OCI-LY3 (cell line): ENCODE measurements at regions not wholly inside any gene's neighbourhood (a gene's known extent, or its start where the extent isn't known, plus 50 kb on each side); places are given as distances from the start of the nearest gene placed in this dataset.

Experiments used
- EZH2phosphoT487 ChIP-seq: fragments of 200-600 bp; shearing (Covaris generic); IDR thresholded peaks from 2 replicates; pipeline ENCODE4 v1.6.1; 2018; ENCODE audit warnings: antibody characterized with exemption, mixed run types, low read depth
- TF ChIP-seq, protein P1 (sequence below): fragments of 200-600, 300-600 bp; sonication (generic); IDR thresholded peaks from 2 replicates; pipeline ENCODE4 v1.5.1; 2014; ENCODE audit warnings: antibody characterized with exemption, low read length, low read depth

DNA sequence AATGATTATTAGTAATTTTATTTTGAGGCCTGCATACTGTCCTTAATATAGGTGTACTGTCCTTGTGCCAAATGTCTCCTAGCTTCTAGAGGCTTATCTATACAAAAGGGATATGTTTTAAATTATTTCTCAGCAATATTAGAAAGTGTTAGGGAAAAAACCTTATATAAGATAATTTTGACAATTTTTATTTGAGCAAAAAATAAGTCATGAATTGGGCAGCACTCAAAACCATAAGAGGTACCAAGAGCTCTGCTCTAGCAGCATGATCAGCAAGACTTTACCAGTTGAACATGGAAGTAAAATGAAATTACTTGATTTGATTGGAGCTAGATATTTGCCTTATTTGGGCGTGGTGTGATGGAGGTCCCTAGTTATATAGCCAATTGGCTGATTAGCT is 157.1 kb downstream of the PTBP2 start:
- TF ChIP-seq, protein P1, sequence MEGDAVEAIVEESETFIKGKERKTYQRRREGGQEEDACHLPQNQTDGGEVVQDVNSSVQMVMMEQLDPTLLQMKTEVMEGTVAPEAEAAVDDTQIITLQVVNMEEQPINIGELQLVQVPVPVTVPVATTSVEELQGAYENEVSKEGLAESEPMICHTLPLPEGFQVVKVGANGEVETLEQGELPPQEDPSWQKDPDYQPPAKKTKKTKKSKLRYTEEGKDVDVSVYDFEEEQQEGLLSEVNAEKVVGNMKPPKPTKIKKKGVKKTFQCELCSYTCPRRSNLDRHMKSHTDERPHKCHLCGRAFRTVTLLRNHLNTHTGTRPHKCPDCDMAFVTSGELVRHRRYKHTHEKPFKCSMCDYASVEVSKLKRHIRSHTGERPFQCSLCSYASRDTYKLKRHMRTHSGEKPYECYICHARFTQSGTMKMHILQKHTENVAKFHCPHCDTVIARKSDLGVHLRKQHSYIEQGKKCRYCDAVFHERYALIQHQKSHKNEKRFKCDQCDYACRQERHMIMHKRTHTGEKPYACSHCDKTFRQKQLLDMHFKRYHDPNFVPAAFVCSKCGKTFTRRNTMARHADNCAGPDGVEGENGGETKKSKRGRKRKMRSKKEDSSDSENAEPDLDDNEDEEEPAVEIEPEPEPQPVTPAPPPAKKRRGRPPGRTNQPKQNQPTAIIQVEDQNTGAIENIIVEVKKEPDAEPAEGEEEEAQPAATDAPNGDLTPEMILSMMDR: no peak
- TF ChIP-seq EZH2phosphoT487: no peak
